Vagina (tissue), 2 donors: ENCODE measurements at regions not wholly inside any gene's neighbourhood (a gene's known extent, or its start where the extent isn't known, plus 50 kb on each side); places are given as distances from the start of the nearest gene placed in this dataset.

Experiments
- CTCF ChIP-seq, 3 experiments: fragments of 450-650 bp in 2 of 3; fragments of 200-600 bp in 1 of 3; sonication (generic) in 1 of 3; IDR thresholded peaks; one replicate each; pipeline ENCODE4 v1.5.1; 2017 to 2019; ENCODE audit warnings: antibody characterized with exemption in 3 of 3, mild to moderate bottlenecking in 2 of 3, moderate library complexity in 2 of 3
- POLR2AphosphoS5 ChIP-seq, 2 donors: sonication (generic); formaldehyde crosslinking; IDR thresholded peaks; one replicate each; pipeline ENCODE4 v1.9.0; 2017; ENCODE audit warnings: antibody characterized with exemption in 2 of 2, mild to moderate bottlenecking in 2 of 2, low read depth in 1 of 2; ENCODE audit not compliant: insufficient read depth in 1 of 2

GRCh38 chr20:4431446-4431845, 182.4 kb upstream of the ADRA1D start:
- TF ChIP-seq CTCF (IDR thresholded peaks at IDR 0.05) (no peak), POLR2AphosphoS5 (IDR thresholded peaks at IDR 0.05; ENCODE audit: insufficient read depth in 1 of 2, low read depth in 1 of 2) (no peak)
